NCI-H2171 treated with DMSO at 0.1 percent for 48 hours (cell line): ENCODE measurements at regions not wholly inside any gene's neighbourhood (a gene's known extent, or its start where the extent isn't known, plus 50 kb on each side); places are given as distances from the start of the nearest gene placed in this dataset.

Source experiments
- DNase-seq: peaks from one replicate; lab custom pipeline; 2025; lab: John Stamatoyannopoulos, UW

GRCh38 chr1:116322752-116323405, 50.2 kb upstream of the ATP1A1 start:
- no peak for DNase-seq
